Medulla oblongata (tissue), 1 donor: ENCODE measurements at regions not wholly inside any gene's neighbourhood (a gene's known extent, or its start where the extent isn't known, plus 50 kb on each side); places are given as distances from the start of the nearest gene placed in this dataset.
"Not testable (repeated sequence)": the region's sequence is repeated elsewhere in the genome, so short reads cannot be mapped to it uniquely, and the experiment has no call there.

ENCODE experiments used
- DNase-seq: peaks from one replicate; pipeline ENCODE4 v3.0.0-alpha.2; 2015; ENCODE audit errors: extremely low spot score

GRCh38 chr14:89491711-89492381 lies 74.8 kb upstream of the FOXN3 start:
- no peak for DNase-seq

DNA sequence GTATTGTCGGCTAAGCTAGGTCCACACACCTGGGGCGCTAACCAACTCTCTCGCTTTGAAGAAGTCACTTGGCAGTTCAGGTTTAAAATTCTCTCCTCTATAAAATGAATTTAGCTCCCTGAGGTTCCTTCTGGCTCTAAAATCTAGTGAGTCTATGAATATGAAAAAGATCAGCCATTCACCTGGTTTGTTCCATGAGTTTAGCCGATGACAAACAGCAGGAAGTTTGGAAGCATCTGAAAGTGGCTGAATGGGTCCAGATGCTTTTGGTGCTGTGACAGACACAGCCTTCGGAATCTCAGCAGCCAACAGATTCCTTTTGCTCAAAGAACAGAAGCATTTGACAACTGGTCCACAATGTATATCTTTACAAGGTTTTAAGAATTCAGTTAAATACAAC lies 73.4 kb upstream of the FOXN3 start:
- DNase-seq = no peak

DNA sequence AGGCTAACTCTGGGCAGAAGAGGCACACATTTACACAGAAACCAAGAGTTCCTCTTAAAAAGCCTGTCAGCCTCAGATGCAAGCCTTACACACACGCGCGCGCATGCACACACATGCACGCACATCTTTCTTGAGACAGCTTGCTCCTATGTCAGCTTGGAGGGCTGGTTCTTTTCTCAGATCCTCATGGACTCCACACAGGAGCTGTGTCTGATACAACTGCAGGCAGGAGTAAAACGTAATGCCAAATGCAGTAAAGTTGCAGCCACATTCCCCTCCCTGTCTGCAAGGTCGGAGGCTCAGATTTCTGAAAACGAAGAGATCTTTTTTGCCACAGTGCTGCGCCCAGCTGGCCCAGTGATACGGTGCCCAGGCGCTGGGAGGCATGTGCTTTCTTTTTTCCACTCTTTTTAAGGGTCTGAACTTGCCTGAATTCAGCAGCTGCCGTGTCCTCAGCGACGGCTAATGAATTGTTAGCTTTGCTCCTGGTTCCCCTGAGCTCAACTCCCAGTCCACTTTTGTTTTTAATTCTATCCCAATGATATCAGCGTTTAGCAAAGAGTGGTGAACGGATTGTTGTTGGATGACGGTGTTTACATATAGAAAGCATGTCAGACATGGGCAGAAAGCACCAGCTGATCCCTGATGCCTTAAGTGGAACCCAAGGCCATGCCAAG lies 72.9 kb upstream of the FOXN3 start:
- peak; percentile 50 for DNase-seq

GRCh38 chr14:89486961-89487360 lies 69.9 kb upstream of the FOXN3 start:
- DNase-seq = no peak

- peak; percentile 51 for DNase-seq
Measured at GRCh38 chr14:89486505-89486904, 69.5 kb upstream of the FOXN3 start.

DNA sequence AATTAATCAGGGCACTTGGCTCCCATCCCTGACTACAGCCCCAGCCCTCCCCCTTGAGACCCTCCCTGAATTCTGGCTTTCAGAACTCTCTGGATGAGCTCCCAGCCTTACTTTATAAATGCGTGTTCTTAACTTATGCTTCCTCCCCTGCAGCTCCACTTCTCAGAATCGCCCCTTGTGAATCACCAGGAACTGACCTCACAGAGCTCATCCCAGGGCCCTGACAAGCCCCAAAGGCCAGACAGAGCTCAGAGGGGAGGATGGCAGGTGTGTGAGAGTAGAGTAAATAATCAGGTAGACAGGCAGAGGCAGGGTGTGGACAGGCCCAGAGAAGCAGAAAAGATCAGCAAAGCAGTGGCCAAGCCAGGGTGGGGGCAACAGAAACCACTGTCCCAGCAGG lies 68.2 kb upstream of the FOXN3 start:
- DNase-seq = no peak

- DNase-seq = peak; percentile 39
Measured at GRCh38 chr14:89484051-89484844, 67.2 kb upstream of the FOXN3 start.

GRCh38 chr14:89481196-89481595 lies 64.2 kb upstream of the FOXN3 start:
- no peak for DNase-seq

DNA sequence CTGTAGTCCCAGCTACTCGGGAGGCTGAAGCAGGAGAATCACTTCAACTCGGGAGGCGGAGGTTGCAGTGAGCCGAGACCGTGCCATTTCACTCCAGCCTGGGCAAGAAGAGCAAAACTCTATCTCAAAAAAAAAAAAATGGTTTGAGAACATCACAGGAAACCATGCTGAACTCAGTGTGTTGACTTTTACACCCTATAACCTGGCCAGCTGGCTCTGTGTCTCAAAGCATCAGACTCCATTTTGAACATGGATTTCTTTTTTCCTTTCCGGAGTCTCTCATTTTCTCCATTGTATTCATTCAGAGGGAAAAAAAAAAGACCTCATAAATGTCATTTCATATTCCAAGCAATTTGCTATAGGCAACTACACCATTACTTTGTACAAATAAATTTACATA lies 63.2 kb upstream of the FOXN3 start:
- no peak for DNase-seq

GRCh38 chr14:89479802-89480201 lies 62.8 kb upstream of the FOXN3 start:
- DNase-seq = no peak

DNA sequence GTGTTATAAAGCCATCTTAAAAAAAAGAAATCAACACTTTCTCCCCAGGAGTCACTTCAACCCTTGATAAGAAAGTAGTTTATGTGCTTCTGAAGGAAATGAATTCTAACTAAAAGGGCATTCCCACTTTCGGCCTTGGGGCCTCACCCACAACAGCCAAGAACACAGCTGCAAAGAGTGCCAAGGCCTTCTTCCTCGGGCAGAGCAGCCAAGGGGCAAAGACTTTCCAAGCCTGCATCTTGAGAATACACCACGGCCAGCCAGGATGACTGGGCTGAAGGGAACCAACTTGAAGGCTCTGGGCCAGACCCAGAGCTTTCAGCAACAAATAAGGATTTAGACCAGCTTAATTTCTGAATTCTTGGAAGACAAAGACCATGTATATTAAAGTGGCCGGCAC lies 60.4 kb upstream of the FOXN3 start:
- peak; percentile 67 for DNase-seq

GRCh38 chr14:89476354-89476896 lies 59.4 kb upstream of the FOXN3 start:
- DNase-seq = no peak

GRCh38 chr14:89474464-89474863 lies 57.4 kb upstream of the FOXN3 start:
- DNase-seq = no peak

- no peak for DNase-seq
Measured at GRCh38 chr14:89473989-89474388, 57.0 kb upstream of the FOXN3 start.

DNA sequence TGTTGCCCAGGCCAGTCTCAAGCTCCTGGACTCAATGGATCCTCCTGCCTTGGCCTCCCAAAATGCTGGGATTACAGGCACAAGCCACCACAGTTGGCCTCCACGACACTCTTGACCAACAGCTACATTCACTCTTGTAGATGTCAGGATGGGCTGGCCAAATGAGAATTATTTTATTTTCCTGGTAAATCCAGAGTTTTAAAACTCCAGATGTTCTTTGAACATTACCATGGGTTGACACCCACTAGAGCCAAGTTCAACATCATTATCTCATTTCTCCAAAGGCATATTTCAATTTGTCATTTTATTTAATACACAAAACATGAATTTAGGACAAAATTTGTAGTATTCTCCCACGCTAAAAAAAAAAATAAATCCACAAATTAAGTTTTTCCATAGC lies 56.5 kb upstream of the FOXN3 start:
- DNase-seq = no peak

DNA sequence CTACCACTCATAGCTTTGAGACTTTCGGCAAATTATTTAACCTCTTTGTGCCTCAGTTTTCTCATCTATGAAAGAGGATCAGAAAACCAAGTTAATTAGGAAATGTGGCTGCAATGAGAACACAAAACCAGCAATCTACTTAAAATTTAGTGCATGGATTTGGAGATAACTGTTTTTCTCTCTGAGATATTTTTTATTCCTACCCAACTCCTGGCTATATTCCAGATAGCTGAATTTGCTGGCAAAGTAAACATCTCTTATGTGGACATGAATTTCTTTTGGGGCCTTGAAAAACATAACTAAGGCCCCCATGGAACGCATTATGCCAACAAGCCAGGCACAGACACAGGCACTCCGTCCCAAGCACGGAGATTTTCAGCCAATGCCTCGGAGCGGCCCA lies 53.4 kb upstream of the FOXN3 start:
- no peak for DNase-seq

GRCh38 chr14:89469210-89470198 lies 52.5 kb upstream of the FOXN3 start:
- DNase-seq = no peak

GRCh38 chr14:89468566-89468965 lies 51.5 kb upstream of the FOXN3 start:
- no peak for DNase-seq

GRCh38 chr14:89468030-89468429 lies 51.0 kb upstream of the FOXN3 start:
- not testable (repeated sequence) for DNase-seq

- no peak for DNase-seq
Measured at GRCh38 chr14:89466944-89467343, 49.9 kb upstream of the FOXN3 start.
